ENCODE measurements at regions not wholly inside any gene's neighbourhood (a gene's known extent, or its start where the extent isn't known, plus 50 kb on each side); places are given as distances from the start of the nearest gene placed in this dataset.

DNA sequence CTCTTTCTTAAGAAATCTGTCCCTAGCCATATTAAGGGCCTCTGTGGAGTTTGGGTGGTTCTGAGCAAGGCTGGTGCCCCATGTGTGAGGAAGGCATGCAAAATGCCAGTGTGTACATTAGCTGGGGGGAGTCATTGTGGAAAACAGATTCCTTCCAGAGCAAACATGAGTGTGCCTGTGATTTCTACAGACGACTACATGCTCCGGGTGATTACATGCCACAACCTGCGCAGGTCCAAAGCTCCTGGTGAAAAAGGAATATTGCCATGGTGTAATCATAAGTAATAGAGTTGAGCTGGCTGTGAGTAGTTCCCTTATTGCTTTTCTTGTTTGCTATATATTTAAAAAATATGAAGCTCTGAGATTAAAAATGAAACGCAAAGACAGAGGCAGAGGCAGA, 102.1 kb downstream of the ACER2 start:
- ATAC-seq (ENCODE audit: low FRiP score) (no peak), DNase-seq (ENCODE audit: low spot score) (no peak)
- TF ChIP-seq, protein P1, sequence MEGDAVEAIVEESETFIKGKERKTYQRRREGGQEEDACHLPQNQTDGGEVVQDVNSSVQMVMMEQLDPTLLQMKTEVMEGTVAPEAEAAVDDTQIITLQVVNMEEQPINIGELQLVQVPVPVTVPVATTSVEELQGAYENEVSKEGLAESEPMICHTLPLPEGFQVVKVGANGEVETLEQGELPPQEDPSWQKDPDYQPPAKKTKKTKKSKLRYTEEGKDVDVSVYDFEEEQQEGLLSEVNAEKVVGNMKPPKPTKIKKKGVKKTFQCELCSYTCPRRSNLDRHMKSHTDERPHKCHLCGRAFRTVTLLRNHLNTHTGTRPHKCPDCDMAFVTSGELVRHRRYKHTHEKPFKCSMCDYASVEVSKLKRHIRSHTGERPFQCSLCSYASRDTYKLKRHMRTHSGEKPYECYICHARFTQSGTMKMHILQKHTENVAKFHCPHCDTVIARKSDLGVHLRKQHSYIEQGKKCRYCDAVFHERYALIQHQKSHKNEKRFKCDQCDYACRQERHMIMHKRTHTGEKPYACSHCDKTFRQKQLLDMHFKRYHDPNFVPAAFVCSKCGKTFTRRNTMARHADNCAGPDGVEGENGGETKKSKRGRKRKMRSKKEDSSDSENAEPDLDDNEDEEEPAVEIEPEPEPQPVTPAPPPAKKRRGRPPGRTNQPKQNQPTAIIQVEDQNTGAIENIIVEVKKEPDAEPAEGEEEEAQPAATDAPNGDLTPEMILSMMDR (IDR thresholded peaks at IDR 0.05): no peak
